GM19043 (cell line): ENCODE measurements at regions not wholly inside any gene's neighbourhood (a gene's known extent, or its start where the extent isn't known, plus 50 kb on each side); places are given as distances from the start of the nearest gene placed in this dataset.
"Not testable (repeated sequence)": the region's sequence is repeated elsewhere in the genome, so short reads cannot be mapped to it uniquely, and the experiment has no call there.

Experiments used
- ATAC-seq: cut with Tn5 transposase; IDR thresholded peaks from one replicate; pipeline ENCODE4 v1.9.1; 2021; ENCODE audit warnings: low read depth; ENCODE audit not compliant: unreplicated experiment

- no peak for ATAC-seq
Observed at GRCh38 chr13:40024967-40025714, 369.7 kb downstream of the COG6 start.

GRCh38 chr13:40026174-40026585 is 370.7 kb downstream of the COG6 start:
- ATAC-seq: peak; percentile 90

GRCh38 chr13:40026741-40027140 is 371.3 kb downstream of the COG6 start:
- no peak for ATAC-seq

- ATAC-seq: no peak
Observed at GRCh38 chr13:40028446-40028845, 373.0 kb downstream of the COG6 start.

GRCh38 chr13:40031031-40031430 is 375.6 kb downstream of the COG6 start:
- no peak for ATAC-seq

GRCh38 chr13:40039061-40039460 is 383.6 kb downstream of the COG6 start:
- ATAC-seq: no peak

GRCh38 chr13:40042991-40043390 is 387.5 kb downstream of the COG6 start:
- ATAC-seq: no peak

GRCh38 chr13:40043764-40044163 is 388.3 kb downstream of the COG6 start:
- no peak for ATAC-seq

- ATAC-seq: no peak
Observed at GRCh38 chr13:40047322-40047771, 391.9 kb downstream of the COG6 start.

GRCh38 chr13:40048551-40048950 is 393.1 kb downstream of the COG6 start:
- ATAC-seq: no peak

- no peak for ATAC-seq
Observed at GRCh38 chr13:40052954-40053353, 397.5 kb downstream of the COG6 start.

- no peak for ATAC-seq
Observed at GRCh38 chr13:40053401-40053800, 397.9 kb downstream of the COG6 start.

GRCh38 chr13:40054422-40054821 is 399.0 kb downstream of the COG6 start:
- ATAC-seq: not testable (repeated sequence)

GRCh38 chr13:40056898-40057619 is 401.6 kb downstream of the COG6 start:
- ATAC-seq: no peak

- no peak for ATAC-seq
Observed at GRCh38 chr13:40058757-40059236, 403.3 kb downstream of the COG6 start.

- no peak for ATAC-seq
Observed at GRCh38 chr13:40059540-40060232, 404.2 kb downstream of the COG6 start.

- ATAC-seq: peak; percentile 73
Observed at GRCh38 chr13:40060296-40061007, 405.0 kb downstream of the COG6 start.

GRCh38 chr13:40061466-40062450 is 406.3 kb downstream of the COG6 start:
- ATAC-seq: no peak

- no peak for ATAC-seq
Observed at GRCh38 chr13:40063278-40063698, 407.8 kb downstream of the COG6 start.
